GM18520 (cell line): ENCODE measurements at regions not wholly inside any gene's neighbourhood (a gene's known extent, or its start where the extent isn't known, plus 50 kb on each side); places are given as distances from the start of the nearest gene placed in this dataset.
"Not testable (repeated sequence)": the region's sequence is repeated elsewhere in the genome, so short reads cannot be mapped to it uniquely, and the experiment has no call there.

ENCODE experiments used
- ATAC-seq: cut with Tn5 transposase; IDR thresholded peaks from one replicate; pipeline ENCODE4 v1.9.1; 2021; ENCODE audit not compliant: unreplicated experiment

DNA sequence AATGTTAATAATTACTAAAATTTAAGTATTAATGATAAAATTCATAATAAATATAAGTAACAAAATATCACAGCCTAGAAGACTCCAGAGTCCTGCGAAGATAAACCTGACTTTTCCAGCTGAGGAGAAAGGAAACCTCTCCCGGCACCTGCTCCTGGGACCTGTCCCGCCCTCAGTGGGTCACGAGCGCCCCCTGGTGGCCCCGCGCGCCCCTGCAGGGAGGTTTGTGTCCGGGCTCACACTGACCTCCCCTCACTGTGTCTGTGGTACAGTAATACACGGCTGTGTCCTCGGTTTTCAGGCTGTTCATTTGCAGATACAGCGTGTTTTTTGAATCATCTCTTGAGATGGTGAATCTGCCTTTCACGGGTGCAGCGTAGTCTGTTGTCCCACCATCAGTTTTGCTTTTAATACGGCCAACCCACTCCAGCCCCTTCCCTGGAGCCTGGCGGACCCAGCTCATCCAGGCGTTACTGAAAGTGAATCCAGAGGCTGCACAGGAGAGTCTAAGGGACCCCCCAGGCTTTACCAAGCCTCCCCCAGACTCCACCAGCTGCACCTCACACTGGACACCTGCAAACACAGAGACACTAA, 627.1 kb downstream of the TMEM121 start:
- ATAC-seq, result not testable (repeated sequence)

DNA sequence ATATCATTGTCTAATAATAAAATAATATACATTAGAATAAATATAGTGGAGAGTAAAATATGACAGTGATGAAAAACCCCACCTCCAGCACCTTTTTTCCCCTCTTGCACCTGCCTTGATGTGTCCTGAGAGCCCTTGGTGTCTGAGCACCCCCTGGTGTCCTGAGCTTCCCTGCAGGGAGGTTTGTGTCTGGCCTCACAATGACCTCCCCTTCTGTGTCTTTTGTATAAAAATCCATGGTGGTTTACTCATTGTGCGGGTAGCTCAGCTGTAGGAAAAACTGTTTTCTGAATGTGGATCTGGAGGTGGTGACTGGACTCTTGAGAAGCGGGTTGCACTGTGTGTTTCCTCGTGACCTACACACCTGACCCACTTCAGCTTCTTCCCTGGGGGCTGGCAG, 636.9 kb downstream of the TMEM121 start:
- no peak for ATAC-seq

GRCh38 chr14:106163812-106164211, 637.4 kb downstream of the TMEM121 start:
- not testable (repeated sequence) for ATAC-seq

GRCh38 chr14:106166232-106166631, 639.8 kb downstream of the TMEM121 start:
- no peak for ATAC-seq

DNA sequence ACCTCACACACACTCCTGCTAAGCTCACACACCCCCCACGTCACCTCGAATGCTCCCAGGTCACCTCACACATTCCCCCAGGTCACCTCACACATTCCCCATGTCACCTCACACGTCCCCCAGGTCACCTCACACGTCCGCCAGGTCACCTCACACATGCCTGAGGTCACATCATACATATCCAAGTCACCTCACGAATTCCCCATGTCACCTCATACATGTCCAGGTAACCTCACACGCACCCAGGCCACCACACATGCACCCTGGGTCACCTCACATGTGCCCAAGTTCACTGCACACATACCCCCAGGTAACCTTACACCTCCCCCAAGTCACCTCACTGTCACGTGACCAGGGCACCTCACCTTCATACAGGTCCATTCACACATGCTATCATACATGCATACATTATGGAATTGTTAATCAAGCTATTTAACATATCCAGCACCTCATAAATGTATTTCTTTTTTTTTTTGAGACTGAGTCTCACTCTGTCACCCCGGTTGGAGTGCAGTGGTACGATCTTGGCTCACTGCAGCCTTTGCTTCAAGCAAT, 640.3 kb downstream of the TMEM121 start:
- ATAC-seq, result no peak

DNA sequence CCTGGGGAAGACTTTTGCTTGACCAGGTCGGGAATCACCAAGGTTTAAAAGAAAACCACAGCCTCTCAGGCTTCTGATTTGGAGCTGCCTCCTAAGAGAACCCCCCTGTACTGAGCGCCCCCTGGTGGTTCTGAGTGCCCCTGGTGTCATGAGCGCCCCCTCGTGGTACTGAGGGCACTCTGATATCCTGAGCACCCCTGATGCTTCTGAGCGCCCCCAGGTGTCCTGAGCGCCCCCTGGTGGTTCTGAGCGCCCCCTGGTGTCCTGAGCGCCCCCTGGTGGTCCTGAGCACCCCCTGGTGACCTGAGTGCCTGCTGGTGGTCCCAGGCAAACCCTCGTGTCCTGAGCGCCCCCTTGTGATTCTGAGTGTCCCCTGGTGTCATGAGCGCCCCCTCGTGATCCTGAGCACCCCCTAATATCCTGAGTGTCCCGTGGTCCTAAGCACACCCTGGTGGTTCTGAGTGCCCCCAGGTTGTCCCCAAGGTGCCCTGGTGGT, 643.8 kb downstream of the TMEM121 start:
- ATAC-seq, result not testable (repeated sequence)

DNA sequence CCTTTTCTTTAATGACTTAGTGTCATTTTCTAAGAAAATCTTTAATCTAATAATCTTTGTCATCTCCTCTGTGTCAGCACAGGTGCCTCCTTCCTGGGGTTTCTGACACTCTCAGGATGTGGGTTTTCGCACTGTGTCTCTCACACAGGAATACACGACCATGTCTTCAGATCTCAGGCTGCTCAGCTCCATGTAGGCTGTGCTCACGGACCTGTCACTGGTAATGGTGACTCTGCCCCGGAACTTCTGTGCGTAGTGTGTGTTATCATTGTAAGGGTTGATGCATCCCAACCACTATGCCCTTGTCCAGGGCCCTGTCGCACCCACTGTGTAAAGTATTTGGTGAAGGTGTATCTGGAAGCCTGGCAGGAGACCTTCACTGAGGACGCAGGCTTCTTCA, 647.8 kb downstream of the TMEM121 start:
- ATAC-seq, result no peak

DNA sequence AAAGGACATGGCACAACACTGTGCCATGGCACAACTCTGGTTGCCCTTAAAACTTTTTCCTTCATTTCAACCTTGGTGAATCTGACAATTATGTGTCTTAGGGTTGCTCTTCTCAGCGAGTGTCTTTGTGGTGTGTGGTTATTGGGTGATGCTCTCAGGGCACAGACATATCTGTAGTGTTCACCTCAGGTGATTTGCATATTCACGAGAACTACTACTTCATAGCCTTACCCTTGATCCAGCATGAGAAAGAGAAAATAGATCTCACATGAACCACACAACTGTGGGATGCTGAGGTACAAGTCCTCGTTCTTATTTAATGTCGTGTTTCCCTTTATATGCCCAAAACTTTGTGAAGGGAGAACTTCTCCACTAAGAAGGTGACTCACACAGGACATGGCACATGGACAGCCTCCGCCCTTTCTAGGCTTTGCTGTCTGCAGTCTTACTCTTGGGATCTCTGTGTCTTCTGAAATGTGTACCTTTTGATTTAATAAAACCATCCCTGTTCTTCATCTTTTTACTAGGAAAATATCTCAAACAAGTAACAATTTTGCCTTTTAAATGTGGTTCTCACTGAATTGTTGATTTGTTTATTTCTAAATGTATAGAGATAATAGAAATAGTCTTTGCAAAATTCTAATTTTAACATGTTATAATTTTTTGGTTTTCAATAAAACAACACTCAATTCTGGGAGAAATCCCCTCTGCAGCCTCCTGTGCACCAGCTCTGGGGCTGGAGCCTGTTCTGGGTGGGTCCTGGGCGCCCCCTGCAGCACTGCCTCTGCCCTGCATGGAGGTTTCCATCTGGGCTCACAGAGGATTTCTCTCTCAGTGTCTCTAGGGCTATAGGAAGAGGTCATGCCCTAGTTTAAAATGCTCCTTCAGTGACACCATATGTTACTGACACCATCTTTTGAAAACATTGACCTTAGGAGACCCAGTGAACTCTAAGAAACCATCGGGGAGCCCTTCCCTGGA, 651.2 kb downstream of the TMEM121 start:
- ATAC-seq, result peak; percentile 55

DNA sequence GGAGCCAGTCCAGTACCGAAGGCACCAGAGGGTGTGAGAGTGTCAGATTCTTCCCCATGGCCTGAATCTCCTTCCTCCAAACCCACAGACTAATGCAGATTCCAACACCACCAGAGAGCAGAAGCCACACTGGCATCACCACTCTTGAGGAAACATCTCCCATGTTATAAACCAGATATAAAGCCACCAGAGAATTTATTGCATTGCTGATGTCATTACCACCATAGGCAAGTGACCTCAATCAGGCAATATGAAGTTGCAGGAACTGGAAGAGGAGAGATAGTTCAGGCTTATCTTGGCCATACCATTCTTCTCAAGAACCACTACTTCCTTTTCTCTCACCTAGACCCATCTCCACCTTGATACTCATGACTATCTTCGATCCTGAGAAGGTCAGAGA, 653.4 kb downstream of the TMEM121 start:
- no peak for ATAC-seq

DNA sequence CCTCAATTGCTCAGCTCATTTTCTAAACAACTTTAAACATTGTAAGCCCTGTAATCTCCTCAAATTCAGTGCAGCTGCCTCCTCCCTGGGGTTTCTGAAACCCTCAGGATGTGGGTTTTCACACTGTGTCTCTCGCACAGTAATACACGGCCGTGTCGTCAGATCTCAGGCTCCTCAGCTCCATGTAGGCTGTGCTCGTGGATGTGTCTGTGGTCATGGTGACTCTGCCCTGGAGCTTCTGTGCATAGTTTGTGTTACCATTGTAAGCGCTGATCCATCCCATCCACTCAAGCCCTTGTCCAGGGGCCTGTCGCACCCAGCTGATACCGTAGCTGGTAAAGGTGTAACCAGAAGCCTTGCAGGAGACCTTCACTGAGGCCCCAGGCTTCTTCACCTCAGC, 658.4 kb downstream of the TMEM121 start:
- not testable (repeated sequence) for ATAC-seq

- not testable (repeated sequence) for ATAC-seq
These were observed 658.9 kb downstream of the TMEM121 start for GRCh38 chr14:106185174-106185836.

GRCh38 chr14:106185837-106186233, 659.5 kb downstream of the TMEM121 start:
- ATAC-seq, result no peak

GRCh38 chr14:106187216-106187615, 660.8 kb downstream of the TMEM121 start:
- no peak for ATAC-seq

GRCh38 chr14:106192701-106193100, 666.3 kb downstream of the TMEM121 start:
- ATAC-seq, result not testable (repeated sequence)

DNA sequence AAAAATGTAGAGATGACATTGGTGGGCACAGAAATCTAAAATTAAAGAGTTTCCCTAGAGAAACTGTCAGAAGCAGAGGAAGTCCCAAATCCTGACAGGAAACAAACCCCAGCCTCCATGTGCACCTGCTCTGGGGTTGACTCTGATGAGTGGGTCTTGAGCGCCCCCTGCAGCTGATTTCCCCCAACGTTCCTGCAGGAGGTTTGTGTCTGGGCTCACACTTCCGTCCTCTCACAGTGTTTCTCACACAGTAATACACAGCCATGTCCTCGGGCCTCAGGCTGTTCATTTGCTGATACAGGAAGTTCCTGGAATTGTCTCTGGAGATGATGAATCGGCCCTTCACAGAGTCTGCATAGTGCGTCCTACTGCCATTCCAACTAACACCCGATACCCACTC, 670.1 kb downstream of the TMEM121 start:
- not testable (repeated sequence) for ATAC-seq

DNA sequence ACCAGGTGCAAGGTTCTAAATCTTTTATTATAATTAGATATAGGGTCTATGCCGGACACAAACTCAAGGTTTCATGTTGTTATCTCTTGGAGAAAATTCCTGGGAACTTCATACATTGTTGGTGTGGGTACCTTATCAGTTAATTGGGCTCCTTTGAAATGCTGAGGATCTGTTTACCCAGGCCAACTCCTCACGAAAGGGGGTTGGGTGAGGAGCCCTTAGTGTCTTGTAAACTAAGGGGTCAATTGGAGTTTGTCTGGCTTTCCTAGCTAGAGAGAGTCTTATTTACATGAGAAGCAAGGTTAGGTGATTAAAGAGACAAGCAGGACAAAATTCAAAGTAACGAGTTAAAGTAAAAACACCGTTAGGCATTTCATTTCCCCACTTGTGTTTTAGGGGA, 670.9 kb downstream of the TMEM121 start:
- not testable (repeated sequence) for ATAC-seq

DNA sequence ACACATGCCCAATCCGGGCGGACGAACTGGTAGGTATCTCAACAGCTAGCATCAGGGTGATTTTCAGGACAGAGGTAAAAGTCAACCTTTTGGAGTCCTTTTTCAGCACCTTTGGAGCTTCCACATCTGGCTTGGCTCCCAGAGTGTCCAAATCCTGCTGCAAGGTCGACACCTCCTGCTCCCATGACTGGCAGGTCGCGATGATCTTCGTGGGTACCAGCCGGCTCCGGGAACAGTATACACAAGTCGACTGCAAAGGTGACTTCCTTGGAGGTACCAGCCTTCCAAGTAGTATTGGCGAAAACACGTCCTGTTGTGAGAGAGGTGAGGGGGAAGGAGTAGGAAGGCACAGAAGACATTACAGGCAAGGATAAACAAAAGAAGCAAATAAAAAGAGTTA, 672.7 kb downstream of the TMEM121 start:
- ATAC-seq, result no peak

DNA sequence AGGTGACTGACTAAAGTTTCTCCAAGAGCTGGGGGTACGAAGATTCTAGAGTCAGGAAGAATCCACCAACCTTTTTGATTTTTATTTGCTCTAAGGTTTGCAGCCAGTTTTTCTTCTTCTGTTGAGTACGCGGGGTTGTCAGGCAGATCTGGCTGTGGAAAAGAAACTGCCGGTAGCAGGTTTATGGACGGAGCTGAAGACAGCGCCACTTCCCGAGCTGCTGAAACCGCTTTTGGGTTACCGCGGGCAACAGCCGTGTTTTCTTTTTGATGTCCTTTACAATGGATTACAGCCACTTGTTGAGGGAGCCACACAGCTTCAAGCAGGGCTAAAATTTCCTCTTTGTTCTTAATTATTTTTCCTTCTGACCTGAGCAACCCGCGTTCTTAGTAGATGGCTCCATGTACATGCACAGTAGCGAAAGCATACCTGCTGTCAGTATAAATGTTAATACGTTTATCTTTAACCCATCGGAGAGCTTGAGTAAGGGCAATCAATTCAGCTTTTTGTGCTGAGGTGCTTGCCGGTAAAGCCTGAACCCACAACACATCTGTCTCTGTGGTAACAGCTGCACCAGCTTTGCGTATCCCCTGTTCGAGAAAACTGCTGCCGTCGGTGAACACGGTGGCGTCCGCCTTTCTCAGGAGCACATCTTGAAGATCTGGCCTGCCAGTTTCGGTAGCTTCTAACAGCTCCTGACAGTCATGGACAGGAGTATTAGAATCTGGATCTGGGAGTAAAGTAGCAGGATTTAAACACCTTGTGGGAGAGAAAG, 674.3 kb downstream of the TMEM121 start:
- ATAC-seq, result no peak

DNA sequence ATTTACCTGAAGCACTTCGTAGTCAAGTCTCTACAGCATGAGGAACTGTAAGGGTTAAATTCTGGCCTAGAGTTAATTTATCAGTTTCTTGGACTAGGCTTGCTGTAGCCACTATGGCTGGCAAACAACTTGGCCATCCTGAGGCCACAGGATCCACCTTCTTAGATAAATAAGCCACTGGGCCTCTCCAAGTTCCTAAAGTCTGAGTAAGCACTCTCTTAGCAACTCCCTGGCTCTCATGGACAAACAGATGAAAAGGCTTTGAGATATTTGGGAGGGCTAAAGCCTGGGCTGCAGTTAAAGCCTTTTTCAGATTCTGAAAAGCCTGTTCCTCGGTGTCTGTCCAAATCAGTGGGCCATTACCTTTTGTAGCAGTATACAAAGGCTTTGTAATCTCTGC, 675.0 kb downstream of the TMEM121 start:
- no peak for ATAC-seq

GRCh38 chr14:106203438-106203837, 677.1 kb downstream of the TMEM121 start:
- no peak for ATAC-seq
